ENCODE measurements at regions not wholly inside any gene's neighbourhood (a gene's known extent, or its start where the extent isn't known, plus 50 kb on each side); places are given as distances from the start of the nearest gene placed in this dataset.

DNA sequence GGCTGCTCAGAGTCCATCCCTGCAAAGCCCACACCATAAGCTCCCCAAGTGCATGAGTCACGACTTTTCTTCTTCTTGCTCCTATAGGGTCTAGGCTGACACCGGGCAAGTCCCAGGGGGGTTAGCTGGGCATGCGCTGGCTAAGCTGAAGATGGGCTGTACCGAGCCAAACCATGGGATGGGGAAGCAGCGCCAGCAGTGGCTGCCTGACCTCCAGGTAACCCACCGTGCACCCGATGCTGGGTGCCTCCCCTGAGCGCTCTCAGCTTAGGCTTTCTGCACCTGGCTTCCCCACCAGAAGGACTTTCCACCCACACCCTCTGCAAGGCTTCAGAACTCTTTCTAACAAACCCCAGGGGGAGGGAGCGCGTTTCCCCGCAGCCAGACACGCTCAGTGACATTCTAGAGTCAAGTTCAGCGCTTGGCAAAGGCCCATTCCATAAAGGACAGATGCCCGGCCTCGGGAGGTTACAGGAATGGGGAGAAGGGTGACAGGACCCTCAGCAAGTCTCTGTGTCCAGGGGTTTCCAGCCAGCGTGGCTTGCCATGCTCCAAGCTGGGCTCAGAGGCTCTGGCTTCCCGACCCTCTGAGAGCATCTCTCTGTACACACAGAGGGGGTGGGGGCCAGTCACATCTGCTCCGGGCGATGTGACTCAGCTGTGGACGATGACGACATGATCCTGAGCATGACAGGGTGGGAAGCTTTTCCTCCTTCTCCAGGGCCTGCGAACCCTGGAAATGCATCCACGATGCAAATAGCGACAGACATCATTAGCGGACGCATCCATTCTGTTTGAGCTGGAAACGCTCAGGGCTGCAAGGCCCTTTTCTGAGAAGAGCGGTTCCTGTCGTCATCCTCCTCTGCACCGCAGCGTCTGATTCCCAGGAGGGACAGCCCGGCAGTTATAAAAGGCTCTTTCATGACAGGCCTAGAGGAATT, 107.8 kb downstream of the SIK1 start:
- TF ChIP-seq, protein P1, sequence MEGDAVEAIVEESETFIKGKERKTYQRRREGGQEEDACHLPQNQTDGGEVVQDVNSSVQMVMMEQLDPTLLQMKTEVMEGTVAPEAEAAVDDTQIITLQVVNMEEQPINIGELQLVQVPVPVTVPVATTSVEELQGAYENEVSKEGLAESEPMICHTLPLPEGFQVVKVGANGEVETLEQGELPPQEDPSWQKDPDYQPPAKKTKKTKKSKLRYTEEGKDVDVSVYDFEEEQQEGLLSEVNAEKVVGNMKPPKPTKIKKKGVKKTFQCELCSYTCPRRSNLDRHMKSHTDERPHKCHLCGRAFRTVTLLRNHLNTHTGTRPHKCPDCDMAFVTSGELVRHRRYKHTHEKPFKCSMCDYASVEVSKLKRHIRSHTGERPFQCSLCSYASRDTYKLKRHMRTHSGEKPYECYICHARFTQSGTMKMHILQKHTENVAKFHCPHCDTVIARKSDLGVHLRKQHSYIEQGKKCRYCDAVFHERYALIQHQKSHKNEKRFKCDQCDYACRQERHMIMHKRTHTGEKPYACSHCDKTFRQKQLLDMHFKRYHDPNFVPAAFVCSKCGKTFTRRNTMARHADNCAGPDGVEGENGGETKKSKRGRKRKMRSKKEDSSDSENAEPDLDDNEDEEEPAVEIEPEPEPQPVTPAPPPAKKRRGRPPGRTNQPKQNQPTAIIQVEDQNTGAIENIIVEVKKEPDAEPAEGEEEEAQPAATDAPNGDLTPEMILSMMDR (IDR thresholded peaks at IDR 0.05) = no peak
- H3K27ac ChIP-seq = no peak overlapping the region
- intact Hi-C loops (cut with DNase I) = no loop called here
- no peak overlapping the region for H3K4me3 ChIP-seq
- H3K27me3 ChIP-seq = no peaks in the 10 kb centered on the region
- no peak for DNase-seq (ENCODE audit: low spot score in 2 of 2)
- H3K4me1 ChIP-seq = no peaks in the 10 kb centered on the region
- no peaks in the 10 kb centered on the region for H3K36me3 ChIP-seq
- H3K9me3 ChIP-seq = no peaks in the 10 kb centered on the region

DNA sequence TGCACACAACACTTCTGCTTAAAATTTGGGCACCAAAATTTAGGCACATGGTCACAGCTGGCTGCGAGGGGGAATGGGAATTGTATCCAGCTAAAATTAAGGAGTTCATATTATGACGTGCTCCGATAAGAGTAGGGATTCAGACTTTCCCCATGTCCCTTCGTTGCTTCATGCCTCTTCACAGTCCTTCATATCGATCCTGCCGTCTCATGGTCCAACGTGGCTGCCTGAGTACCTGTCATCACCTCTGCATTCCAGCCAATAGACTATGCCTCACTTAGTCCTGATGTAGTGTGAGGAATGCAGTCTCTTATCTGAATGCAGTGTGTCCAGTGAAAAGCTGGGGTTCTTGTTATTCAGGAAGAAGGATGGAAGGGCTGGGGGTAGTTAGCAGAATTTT, 108.6 kb downstream of the SIK1 start:
- H3K27ac ChIP-seq = no peak overlapping the region
- intact Hi-C loops (cut with DNase I) = no loop called here

DNA sequence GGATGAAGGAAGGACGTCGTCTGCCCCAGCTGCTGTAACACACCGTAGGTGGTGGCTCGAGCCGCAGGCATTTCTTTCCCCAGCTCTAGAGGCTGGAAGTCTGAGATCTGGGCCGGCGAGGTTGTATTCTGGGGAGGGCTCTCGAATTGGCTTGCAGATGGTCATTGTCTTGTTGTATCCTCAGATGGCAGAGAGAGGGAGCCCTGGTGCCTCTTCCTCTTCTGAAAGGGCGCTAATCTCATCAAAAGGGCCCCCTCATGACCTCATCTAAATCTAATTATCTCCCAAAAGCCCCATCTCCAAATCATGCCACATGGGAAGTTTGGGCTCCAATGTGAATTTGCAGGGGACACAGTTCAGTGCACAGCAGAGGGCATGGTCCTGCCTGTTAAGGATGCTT, 109.0 kb downstream of the SIK1 start:
- Histone ChIP-seq H3K4me1 (no peaks in the 10 kb centered on the region), H3K4me3 (no peak overlapping the region), H3K9me3 (no peaks in the 10 kb centered on the region), H3K27ac (no peak overlapping the region), H3K36me3 (no peaks in the 10 kb centered on the region), H3K27me3 (no peaks in the 10 kb centered on the region)
- TF ChIP-seq, protein P1 (IDR thresholded peaks at IDR 0.05) = no peak
- DNase-seq (ENCODE audit: low spot score in 2 of 2) = no peak
- intact Hi-C loops (cut with DNase I) = no loop called here

More for the DNA sequence above, 108.6 kb downstream of the SIK1 start:
- no peaks in the 10 kb centered on the region for H3K9me3 ChIP-seq
- no peaks in the 10 kb centered on the region for H3K36me3 ChIP-seq
- no peaks in the 10 kb centered on the region for H3K27me3 ChIP-seq
- TF ChIP-seq, protein P1 (IDR thresholded peaks at IDR 0.05) = no peak
- DNase-seq (ENCODE audit: low spot score in 2 of 2) = no peak
- no peaks in the 10 kb centered on the region for H3K4me1 ChIP-seq
- no peak overlapping the region for H3K4me3 ChIP-seq

DNA sequence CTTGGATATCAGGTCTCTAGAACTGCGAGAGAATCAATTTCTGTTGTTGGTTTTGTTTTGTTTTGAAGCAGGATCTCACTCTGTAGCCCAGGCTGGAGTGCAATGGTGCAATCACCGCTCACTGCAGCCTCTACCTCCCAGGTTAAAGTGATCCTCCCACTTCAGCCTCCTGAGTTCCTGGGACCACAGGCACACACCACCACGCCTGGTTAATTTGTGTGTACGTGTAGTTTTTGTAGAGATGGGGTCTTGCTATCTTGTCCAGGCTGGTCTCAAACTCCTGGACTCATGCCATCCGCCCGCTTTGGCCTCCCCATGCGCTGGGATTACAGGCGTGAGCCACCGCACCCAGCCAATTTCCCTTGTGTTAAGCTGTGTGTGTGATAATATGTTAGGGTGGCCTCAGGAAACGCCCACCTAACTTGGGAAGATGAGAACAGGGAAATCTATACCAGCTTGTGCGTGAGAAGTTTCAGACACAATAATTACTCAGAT, 109.6 kb downstream of the SIK1 start:
- DNase-seq (ENCODE audit: low spot score in 2 of 2) = no peak
- intact Hi-C loops (cut with DNase I) = no loop called here

DNA sequence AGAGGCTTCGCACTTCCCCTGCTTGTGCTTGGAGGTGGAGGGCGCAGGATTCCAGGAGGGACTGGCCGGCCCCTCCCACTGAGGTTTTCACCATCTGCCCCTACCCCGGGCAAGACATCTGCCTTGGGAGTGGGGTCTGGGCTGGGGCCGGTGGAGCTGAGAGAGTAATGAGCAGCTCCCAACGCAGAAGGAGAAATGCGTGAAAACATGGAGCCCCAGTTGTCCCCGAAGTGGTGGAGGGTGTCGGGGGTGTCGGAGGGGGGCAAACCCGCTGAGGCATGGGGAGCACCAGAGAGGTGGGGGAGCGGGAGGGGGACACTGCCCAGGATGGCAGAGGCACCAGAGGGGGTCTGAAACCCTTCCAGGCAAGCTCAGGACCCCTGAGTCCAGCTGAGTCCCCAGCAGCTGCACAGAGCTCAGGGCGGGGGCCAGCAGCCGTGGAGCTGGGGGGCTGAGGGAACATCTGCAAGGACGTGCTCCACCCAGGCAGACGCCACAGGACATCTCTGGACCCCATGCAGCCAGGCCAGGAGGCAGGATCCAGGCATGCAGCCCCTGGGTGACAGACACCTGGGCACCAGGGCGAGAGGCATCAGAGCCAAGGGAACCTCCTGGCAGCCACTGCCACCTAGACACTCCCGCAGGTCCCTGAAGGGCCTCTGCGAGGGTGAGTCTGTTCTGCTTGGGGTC, 110.6 kb downstream of the SIK1 start:
- H3K4me3 ChIP-seq = no peak overlapping the region
- no peaks in the 10 kb centered on the region for H3K9me3 ChIP-seq
- H3K36me3 ChIP-seq = no peaks in the 10 kb centered on the region
- DNase-seq (ENCODE audit: low spot score in 2 of 2) = no peak
- intact Hi-C loops (cut with DNase I) = no loop called here
- TF ChIP-seq, protein P1 (IDR thresholded peaks at IDR 0.05) = no peak
- H3K27me3 ChIP-seq = no peaks in the 10 kb centered on the region
- no peaks in the 10 kb centered on the region for H3K4me1 ChIP-seq
- H3K27ac ChIP-seq = no peak overlapping the region

More for the DNA sequence above, 109.6 kb downstream of the SIK1 start:
- Histone ChIP-seq H3K9me3 (no peaks in the 10 kb centered on the region), H3K4me3 (no peak overlapping the region), H3K27ac (no peak overlapping the region), H3K27me3 (no peaks in the 10 kb centered on the region), H3K4me1 (no peaks in the 10 kb centered on the region), H3K36me3 (no peaks in the 10 kb centered on the region)
- TF ChIP-seq, protein P1 (IDR thresholded peaks at IDR 0.05) = no peak

Data from ascending aorta (tissue), 2 donors.